Astrocyte (in vitro differentiated cells and primary cell): ENCODE measurements at regions not wholly inside any gene's neighbourhood (a gene's known extent, or its start where the extent isn't known, plus 50 kb on each side); places are given as distances from the start of the nearest gene placed in this dataset.
"Not testable (repeated sequence)": the region's sequence is repeated elsewhere in the genome, so short reads cannot be mapped to it uniquely, and the experiment has no call there.

Source experiments
- DNase-seq: peaks from one replicate; pipeline ENCODE4 v3.0.0-alpha.2; 2010; ENCODE audit warnings: low read depth
- FAIRE-seq: peaks from 2 replicates; lab custom pipeline; 2011; peaks lifted over from hg19 to GRCh38; lab: Jason Lieb, UNC
- H2AFZ ChIP-seq: 2 replicates; pipeline ENCODE4 v1.6.0; 2012; ENCODE audit warnings: low read depth, low read length, inconsistent platforms
- H3K27ac ChIP-seq: 2 replicates; pipeline ENCODE4 v1.5.1; 2011; ENCODE audit warnings: low read depth, low read length, inconsistent platforms
- H3K27me3 ChIP-seq: 2 replicates; pipeline ENCODE4 v1.6.0; 2011; ENCODE audit warnings: low read length, inconsistent platforms; ENCODE audit not compliant: insufficient read depth
- H3K36me3 ChIP-seq: 2 replicates; pipeline ENCODE4 v1.5.1; 2011; ENCODE audit warnings: low read length, inconsistent platforms; ENCODE audit not compliant: insufficient read depth
- H3K4me1 ChIP-seq: 2 replicates; pipeline ENCODE4 v1.5.1; 2011; ENCODE audit warnings: low read length, inconsistent platforms; ENCODE audit not compliant: insufficient read depth
- H3K4me2 ChIP-seq: 2 replicates; pipeline ENCODE4 v1.6.0; 2012; ENCODE audit warnings: low read length, inconsistent platforms
- H3K4me3 ChIP-seq: 2 replicates; pipeline ENCODE4 v1.5.1; 2011; ENCODE audit warnings: low read depth, mild to moderate bottlenecking, low read length, inconsistent platforms; ENCODE audit not compliant: insufficient read depth
- H3K79me2 ChIP-seq: 2 replicates; pipeline ENCODE4 v1.6.0; 2012; ENCODE audit warnings: mild to moderate bottlenecking, low read length, inconsistent platforms; ENCODE audit not compliant: insufficient read depth
- H3K9ac ChIP-seq: 2 replicates; pipeline ENCODE4 v1.6.0; 2012; ENCODE audit warnings: mild to moderate bottlenecking, low read length, inconsistent platforms
- H3K9me3 ChIP-seq: 2 replicates; pipeline ENCODE4 v1.5.1; 2012; ENCODE audit warnings: low read depth, mild to moderate bottlenecking, low read length, inconsistent platforms; ENCODE audit not compliant: insufficient read depth
- H4K20me1 ChIP-seq: 2 replicates; pipeline ENCODE4 v1.6.0; 2012; ENCODE audit warnings: low read length, inconsistent platforms; ENCODE audit not compliant: insufficient read depth
- H3K27ac Mint-ChIP-seq: one replicate; pipeline ENCODE4 v1.8.0; 2021; ENCODE audit warnings: mild to moderate bottlenecking, mixed read lengths; ENCODE audit not compliant: unreplicated experiment
- H3K27me3 Mint-ChIP-seq: one replicate; pipeline ENCODE4 v1.8.0; 2021; ENCODE audit warnings: low read depth, mixed read lengths; ENCODE audit not compliant: unreplicated experiment
- H3K36me3 Mint-ChIP-seq: one replicate; pipeline ENCODE4 v1.8.0; 2021; ENCODE audit warnings: low read depth, mixed read lengths; ENCODE audit not compliant: unreplicated experiment
- H3K4me1 Mint-ChIP-seq: one replicate; pipeline ENCODE4 v1.8.0; 2021; ENCODE audit warnings: low read depth, mixed read lengths; ENCODE audit not compliant: unreplicated experiment
- H3K4me3 Mint-ChIP-seq: one replicate; pipeline ENCODE4 v1.8.0; 2021; ENCODE audit warnings: mild to moderate bottlenecking, moderate library complexity, mixed read lengths; ENCODE audit not compliant: unreplicated experiment
- H3K9me3 Mint-ChIP-seq: one replicate; pipeline ENCODE4 v1.8.0; 2021; ENCODE audit warnings: mild to moderate bottlenecking, mixed read lengths; ENCODE audit not compliant: unreplicated experiment
- EZH2 ChIP-seq: IDR thresholded peaks from 2 replicates; pipeline ENCODE4 v1.6.1; 2012; ENCODE audit warnings: mild to moderate bottlenecking, low read length, inconsistent platforms; ENCODE audit not compliant: insufficient read depth
- TF ChIP-seq, protein P1 (sequence below): IDR thresholded peaks from 2 replicates; pipeline ENCODE4 v1.5.1; 2011; ENCODE audit warnings: low read depth, mild to moderate bottlenecking, inconsistent platforms, low read length, moderate library complexity; ENCODE audit not compliant: insufficient read depth

DNA sequence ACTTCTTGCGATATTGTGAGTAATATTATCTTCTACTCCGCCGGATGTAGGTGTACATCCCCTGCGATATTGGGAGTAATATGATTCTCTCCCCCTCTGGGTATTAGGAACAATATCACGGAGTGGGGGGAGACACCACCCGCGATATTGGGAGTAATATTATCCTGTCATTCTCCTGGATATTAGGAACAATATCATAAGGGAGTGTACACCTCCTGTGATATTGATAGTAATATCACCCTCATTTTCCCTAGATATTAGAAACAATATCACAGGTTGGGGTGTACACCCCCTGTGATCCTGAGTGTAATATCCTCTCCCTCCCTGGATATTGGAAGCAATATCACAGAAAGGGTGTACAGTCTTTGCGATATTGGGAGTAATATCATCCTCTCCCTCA, 64.3 kb upstream of the CEACAM21 start:
- Histone ChIP-seq H3K27ac (no peak overlapping the region), H3K27me3 (peaks cover 3% of the 10 kb centered on the region), H3K4me1 (no peaks in the 10 kb centered on the region), H3K79me2 (no peaks in the 10 kb centered on the region), H3K4me3 (no peak overlapping the region), H3K9me3 (no peaks in the 10 kb centered on the region), H3K36me3 (no peaks in the 10 kb centered on the region), H4K20me1 (no peaks in the 10 kb centered on the region), H3K4me2 (no peak overlapping the region), H3K9ac (no peak overlapping the region), H2AFZ (no peak overlapping the region)
- Mint-ChIP-seq H3K27me3 (peaks cover 70% of the 10 kb centered on the region), H3K27ac (no peak overlapping the region), H3K4me1 (no peaks in the 10 kb centered on the region), H3K36me3 (no peaks in the 10 kb centered on the region), H3K9me3 (peaks cover 7% of the 10 kb centered on the region), H3K4me3 (no peak overlapping the region)
- FAIRE-seq (no peak), DNase-seq (no peak)
- TF ChIP-seq, protein P1, sequence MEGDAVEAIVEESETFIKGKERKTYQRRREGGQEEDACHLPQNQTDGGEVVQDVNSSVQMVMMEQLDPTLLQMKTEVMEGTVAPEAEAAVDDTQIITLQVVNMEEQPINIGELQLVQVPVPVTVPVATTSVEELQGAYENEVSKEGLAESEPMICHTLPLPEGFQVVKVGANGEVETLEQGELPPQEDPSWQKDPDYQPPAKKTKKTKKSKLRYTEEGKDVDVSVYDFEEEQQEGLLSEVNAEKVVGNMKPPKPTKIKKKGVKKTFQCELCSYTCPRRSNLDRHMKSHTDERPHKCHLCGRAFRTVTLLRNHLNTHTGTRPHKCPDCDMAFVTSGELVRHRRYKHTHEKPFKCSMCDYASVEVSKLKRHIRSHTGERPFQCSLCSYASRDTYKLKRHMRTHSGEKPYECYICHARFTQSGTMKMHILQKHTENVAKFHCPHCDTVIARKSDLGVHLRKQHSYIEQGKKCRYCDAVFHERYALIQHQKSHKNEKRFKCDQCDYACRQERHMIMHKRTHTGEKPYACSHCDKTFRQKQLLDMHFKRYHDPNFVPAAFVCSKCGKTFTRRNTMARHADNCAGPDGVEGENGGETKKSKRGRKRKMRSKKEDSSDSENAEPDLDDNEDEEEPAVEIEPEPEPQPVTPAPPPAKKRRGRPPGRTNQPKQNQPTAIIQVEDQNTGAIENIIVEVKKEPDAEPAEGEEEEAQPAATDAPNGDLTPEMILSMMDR: no peak
- no peak for TF ChIP-seq EZH2

DNA sequence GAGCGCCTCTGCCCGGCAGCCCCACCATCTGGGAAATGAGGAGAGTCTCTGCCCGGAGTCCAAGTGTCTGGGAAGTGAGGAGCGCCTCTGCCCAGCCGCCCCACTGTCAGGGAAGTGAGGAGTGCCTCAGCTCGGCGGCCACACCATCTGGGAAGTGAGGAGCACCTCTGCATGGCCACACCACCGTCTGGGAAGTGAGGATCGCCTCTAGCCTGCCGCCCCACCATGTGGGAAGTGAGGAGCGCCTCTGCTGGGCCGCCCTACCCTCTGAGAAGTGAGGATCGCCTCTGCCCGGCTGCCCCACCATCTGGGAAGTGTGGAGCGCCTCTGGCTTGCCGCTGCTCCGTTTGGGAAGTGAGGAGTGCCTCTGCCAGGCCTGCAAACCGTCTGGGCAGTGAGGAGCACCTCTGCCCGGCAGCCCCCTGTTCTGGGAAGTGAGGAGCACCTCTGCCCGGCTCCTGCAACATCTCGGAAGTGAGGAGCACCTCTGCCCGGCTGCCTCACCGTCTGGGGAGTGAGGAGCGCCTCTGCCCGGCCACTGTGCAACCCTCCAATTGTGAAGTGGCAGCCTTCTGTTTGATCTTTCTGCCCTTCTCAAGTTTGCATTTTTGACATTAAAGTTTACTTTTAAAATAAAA, 60.8 kb upstream of the CEACAM21 start:
- FAIRE-seq (no peak), DNase-seq (no peak)

DNA sequence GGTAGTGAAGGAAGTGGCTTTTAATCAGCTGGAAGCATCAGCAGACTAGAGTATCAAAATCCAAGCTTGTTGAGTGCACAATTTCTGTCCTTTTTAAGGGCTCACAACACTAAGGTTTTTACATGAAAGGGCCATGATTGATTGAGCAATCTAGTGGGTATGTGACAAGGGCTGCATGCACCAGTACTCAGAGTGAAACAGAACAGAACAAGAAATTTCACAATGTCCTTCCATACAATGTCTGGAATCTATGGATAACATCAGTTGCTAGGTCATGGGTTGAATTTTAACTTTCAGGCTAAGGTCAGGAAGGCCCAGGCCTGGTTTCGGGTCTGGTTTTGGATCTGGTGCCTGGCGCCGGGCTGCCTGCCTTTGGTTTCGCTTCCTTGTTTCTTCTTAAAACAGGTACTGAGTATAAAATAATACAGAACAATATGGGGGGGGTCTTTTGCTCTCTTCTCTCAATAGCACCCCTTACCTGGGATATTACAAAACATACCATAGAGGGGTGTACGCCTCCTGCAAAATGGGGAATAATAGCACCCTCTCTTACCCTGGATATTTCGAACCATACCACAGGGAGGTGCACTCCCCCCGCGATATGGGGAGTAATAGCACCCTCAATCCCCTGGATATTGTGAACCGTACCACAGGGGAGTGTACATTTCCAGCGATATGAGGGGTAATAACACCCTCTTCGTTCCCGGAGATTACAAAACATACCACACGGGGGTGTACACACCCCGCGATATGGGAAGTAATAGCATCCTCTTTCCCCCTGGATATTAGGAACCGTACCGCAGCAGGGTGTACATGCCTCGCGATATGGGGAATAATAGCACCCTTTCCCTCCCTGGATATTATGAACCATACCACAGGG, 59.4 kb upstream of the CEACAM21 start:
- not testable (repeated sequence) for H3K9me3 Mint-ChIP-seq, H3K79me2 ChIP-seq, H3K4me1 ChIP-seq, DNase-seq, H3K27ac Mint-ChIP-seq, H3K4me3 Mint-ChIP-seq, H3K27ac ChIP-seq, H4K20me1 ChIP-seq, H3K4me2 ChIP-seq, H3K9ac ChIP-seq, H3K36me3 Mint-ChIP-seq, H3K4me3 ChIP-seq, FAIRE-seq, H3K9me3 ChIP-seq, H3K4me1 Mint-ChIP-seq, H2AFZ ChIP-seq, H3K36me3 ChIP-seq
- peaks cover 17% of the 10 kb centered on the region for H3K27me3 ChIP-seq
- peaks cover 82% of the 10 kb centered on the region for H3K27me3 Mint-ChIP-seq

More for the DNA sequence above, 60.8 kb upstream of the CEACAM21 start:
- H3K4me3 Mint-ChIP-seq: no peak overlapping the region
- Histone ChIP-seq H3K27ac (no peak overlapping the region), H3K4me3 (no peak overlapping the region), H3K4me2 (no peak overlapping the region), H2AFZ (no peak overlapping the region), H3K4me1 (no peaks in the 10 kb centered on the region), H3K27me3 (peaks cover 11% of the 10 kb centered on the region), H3K9me3 (no peaks in the 10 kb centered on the region), H3K9ac (no peak overlapping the region), H3K79me2 (no peaks in the 10 kb centered on the region), H3K36me3 (no peaks in the 10 kb centered on the region), H4K20me1 (no peaks in the 10 kb centered on the region)
- H3K4me1 Mint-ChIP-seq: no peaks in the 10 kb centered on the region
- TF ChIP-seq, protein P1: no peak
- TF ChIP-seq EZH2: no peak
- no peak overlapping the region for H3K27ac Mint-ChIP-seq
- peaks cover 3% of the 10 kb centered on the region for H3K9me3 Mint-ChIP-seq
- peaks cover 79% of the 10 kb centered on the region for H3K27me3 Mint-ChIP-seq
- H3K36me3 Mint-ChIP-seq: no peaks in the 10 kb centered on the region
